ENCODE measurements at regions not wholly inside any gene's neighbourhood (a gene's known extent, or its start where the extent isn't known, plus 50 kb on each side); places are given as distances from the start of the nearest gene placed in this dataset.

- TF ChIP-seq CTCF (IDR thresholded peaks at IDR 0.05 in 8 of 11, conservative IDR thresholded peaks at IDR 0.05 in 3 of 11) (no peak), POLR2A (IDR thresholded peaks at IDR 0.05) (no peak)
Measured at GRCh38 chr3:187849016-187849654, 103.9 kb upstream of the BCL6 start.

Measured in spleen (tissue), 7 donors.